ENCODE measurements at regions not wholly inside any gene's neighbourhood (a gene's known extent, or its start where the extent isn't known, plus 50 kb on each side); places are given as distances from the start of the nearest gene placed in this dataset.

DNA sequence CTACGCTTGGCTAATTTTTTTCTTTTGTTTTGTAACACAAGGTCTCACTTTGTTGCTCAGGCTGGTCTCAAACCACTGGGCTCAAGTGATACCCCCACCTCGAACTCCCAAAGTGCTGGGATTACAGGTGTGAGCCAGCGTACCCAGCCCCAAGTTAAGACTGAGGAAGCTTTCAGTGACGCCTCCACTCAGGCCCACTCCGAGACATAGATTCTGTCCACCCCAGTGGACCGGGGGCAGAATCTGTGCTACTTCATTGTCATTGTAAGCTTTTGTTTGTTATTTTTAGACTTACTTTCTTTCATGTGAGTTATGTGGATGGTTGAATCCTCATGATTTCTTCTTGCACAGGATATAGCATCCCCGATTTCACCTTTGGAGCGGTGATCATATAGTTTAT lies 156.9 kb upstream of the TSHZ3 start:
- Mint-ChIP-seq H3K36me3 (ENCODE audit: insufficient read depth) (no peaks in the 10 kb centered on the region), H3K27me3 (peaks cover 37% of the 10 kb centered on the region)
- DNase-seq (ENCODE audit: low spot score, unreplicated experiment) = no peak

GRCh38 chr19:31510635-31511034 lies 161.4 kb upstream of the TSHZ3 start:
- Mint-ChIP-seq H3K27ac (no peak overlapping the region), H3K36me3 (ENCODE audit: insufficient read depth) (no peaks in the 10 kb centered on the region)

More for the DNA sequence above, 156.9 kb upstream of the TSHZ3 start:
- Mint-ChIP-seq H3K4me1 (ENCODE audit: low read depth) (no peaks in the 10 kb centered on the region), H3K4me3 (ENCODE audit: low read depth) (no peak overlapping the region), H3K9me3 (ENCODE audit: low read depth) (no peaks in the 10 kb centered on the region), H3K27ac (no peak overlapping the region)
- TF ChIP-seq CTCF (IDR thresholded peaks at IDR 0.05; ENCODE audit: unreplicated experiment) = no peak

DNA sequence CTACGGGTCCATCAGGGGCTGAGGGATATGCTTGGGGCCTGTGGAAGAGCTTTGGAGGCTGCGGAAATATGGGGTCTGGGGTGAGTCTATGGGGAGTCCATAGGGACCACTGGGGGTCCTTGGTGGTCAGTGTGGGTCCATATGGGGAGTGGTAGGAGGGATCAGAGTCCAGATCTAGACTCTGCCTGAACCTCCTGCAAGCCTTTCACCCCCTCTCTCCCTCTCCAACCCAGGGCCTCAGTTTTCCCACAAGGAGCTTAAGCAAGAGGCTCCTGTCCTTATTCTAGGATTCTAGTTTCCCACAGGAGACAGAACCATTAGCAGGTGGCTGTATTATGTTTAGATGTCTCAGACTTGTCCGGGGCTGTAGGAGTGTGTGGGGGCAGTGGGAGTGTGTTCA lies 161.9 kb upstream of the TSHZ3 start:
- Mint-ChIP-seq H3K36me3 (ENCODE audit: insufficient read depth) (no peaks in the 10 kb centered on the region), H3K4me3 (ENCODE audit: low read depth) (no peak overlapping the region), H3K27ac (no peak overlapping the region), H3K4me1 (ENCODE audit: low read depth) (no peaks in the 10 kb centered on the region), H3K9me3 (ENCODE audit: low read depth) (no peaks in the 10 kb centered on the region), H3K27me3 (peaks cover 17% of the 10 kb centered on the region)
- no peak for TF ChIP-seq CTCF (IDR thresholded peaks at IDR 0.05; ENCODE audit: unreplicated experiment)
- no peak for DNase-seq (ENCODE audit: low spot score, unreplicated experiment)

More at GRCh38 chr19:31510635-31511034, 161.4 kb upstream of the TSHZ3 start:
- TF ChIP-seq CTCF (IDR thresholded peaks at IDR 0.05; ENCODE audit: unreplicated experiment) = no peak
- Mint-ChIP-seq H3K4me3 (ENCODE audit: low read depth) (no peak overlapping the region), H3K4me1 (ENCODE audit: low read depth) (no peaks in the 10 kb centered on the region), H3K27me3 (peaks cover 17% of the 10 kb centered on the region), H3K9me3 (ENCODE audit: low read depth) (no peaks in the 10 kb centered on the region)
- no peak for DNase-seq (ENCODE audit: low spot score, unreplicated experiment)

DNA sequence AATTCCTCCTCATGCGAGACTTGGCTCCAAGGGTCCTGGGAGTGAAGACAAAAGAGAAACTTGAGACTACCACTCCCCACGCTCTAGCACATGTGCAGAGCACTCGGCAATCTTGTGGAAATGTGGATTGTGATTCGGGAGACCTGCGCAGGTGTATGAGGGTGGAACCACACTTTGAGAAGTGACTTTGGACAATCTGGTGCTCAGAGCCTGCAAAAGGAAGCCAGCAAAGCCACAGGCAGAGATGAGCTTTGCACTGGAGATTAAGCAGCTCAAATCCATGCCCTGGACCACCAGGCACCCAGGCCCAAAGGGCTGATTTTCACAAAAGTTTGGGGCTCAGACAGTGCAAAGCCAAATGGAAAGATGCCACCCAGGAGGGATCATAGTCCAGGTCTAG lies 162.5 kb upstream of the TSHZ3 start:
- Mint-ChIP-seq H3K27me3 (peaks cover 15% of the 10 kb centered on the region), H3K9me3 (ENCODE audit: low read depth) (no peaks in the 10 kb centered on the region), H3K27ac (no peak overlapping the region), H3K4me1 (ENCODE audit: low read depth) (no peaks in the 10 kb centered on the region), H3K36me3 (ENCODE audit: insufficient read depth) (no peaks in the 10 kb centered on the region), H3K4me3 (ENCODE audit: low read depth) (no peak overlapping the region)
- no peak for DNase-seq (ENCODE audit: low spot score, unreplicated experiment)
- TF ChIP-seq CTCF (IDR thresholded peaks at IDR 0.05; ENCODE audit: unreplicated experiment) = no peak

- TF ChIP-seq CTCF (IDR thresholded peaks at IDR 0.05; ENCODE audit: unreplicated experiment) = no peak
- Mint-ChIP-seq H3K27ac (no peak overlapping the region), H3K4me1 (ENCODE audit: low read depth) (no peaks in the 10 kb centered on the region), H3K27me3 (peaks cover 17% of the 10 kb centered on the region), H3K9me3 (ENCODE audit: low read depth) (no peaks in the 10 kb centered on the region), H3K36me3 (ENCODE audit: insufficient read depth) (no peaks in the 10 kb centered on the region), H3K4me3 (ENCODE audit: low read depth) (no peak overlapping the region)
- DNase-seq (ENCODE audit: low spot score, unreplicated experiment) = no peak
Measured at GRCh38 chr19:31512181-31512970, 163.1 kb upstream of the TSHZ3 start.
